Thyroid gland (tissue), 4 donors: ENCODE measurements at regions not wholly inside any gene's neighbourhood (a gene's known extent, or its start where the extent isn't known, plus 50 kb on each side); places are given as distances from the start of the nearest gene placed in this dataset.

Source experiments
- DNase-seq, 2 donors: peaks; one replicate each; pipeline ENCODE4 v3.0.0-alpha.2; 2019
- H3K27ac ChIP-seq, 3 donors: fragments of 200-600 bp; sonication (generic); 1 replicate in 2 of 3; 2 replicates in 1 of 3; pipeline ENCODE4 v1.5.1; 2016 to 2019; ENCODE audit warnings: mild to moderate bottlenecking in 1 of 3, moderate library complexity in 1 of 3
- H3K27me3 ChIP-seq: fragments of 200-600 bp; sonication (generic); one replicate; pipeline ENCODE4 v1.5.1; 2019
- H3K36me3 ChIP-seq, 2 donors: fragments of 200-600 bp; sonication (generic); one replicate each; pipeline ENCODE4 v1.5.1; 2016 to 2019
- H3K4me1 ChIP-seq, 2 donors: fragments of 200-600 bp; sonication (generic); one replicate each; pipeline ENCODE4 v1.5.1; 2017 to 2019
- H3K4me3 ChIP-seq, 3 donors: fragments of 200-600 bp; sonication (generic); replicated peaks in 1 of 3; 1 replicate in 2 of 3; 2 replicates in 1 of 3; pipeline ENCODE4 v1.5.1; 2016; ENCODE audit warnings: mild to moderate bottlenecking in 1 of 3
- H3K9me3 ChIP-seq: fragments of 200-600 bp; sonication (generic); one replicate; pipeline ENCODE4 v1.5.1; 2017
- CTCF ChIP-seq, 6 experiments: fragments of 200-600 bp in 3 of 6; fragments of 450-650 bp in 3 of 6; sonication (generic) in 3 of 6; IDR thresholded peaks; one replicate each; pipeline ENCODE4 v1.5.1; 2016 to 2019; ENCODE audit warnings: antibody characterized with exemption in 6 of 6, mild to moderate bottlenecking in 2 of 6, inconsistent platforms in 1 of 6, moderate library complexity in 1 of 6
- POLR2A ChIP-seq, 2 donors: fragments of 450-650 bp; IDR thresholded peaks; one replicate each; pipeline ENCODE4 v1.6.1; 2017; ENCODE audit warnings: antibody characterized with exemption in 2 of 2, mild to moderate bottlenecking in 2 of 2, moderate library complexity in 1 of 2
- WGBS, 2 donors: methylation state at CpG; one replicate each; pipeline ENCODE4 v1.1.5; 2017; 5-methylcytosine and 5-hydroxymethylcytosine counted together
- intact Hi-C: fragments of 100-400 bp; cut with DNase I; formaldehyde crosslinking; loops from one replicate; pipeline ENCODE4 v1.15.1; 2023

- 69 to 71% methylated on average over 11 of the region's 11 CpGs for WGBS, 2 donors
- Histone ChIP-seq H3K27me3 (no peaks in the 10 kb centered on the region), H3K36me3 (no peaks in the 10 kb centered on the region), H3K4me1 (peaks cover 0 to 5% of the 10 kb centered on the region in 2 donors), H3K4me3 (no peak overlapping the region), H3K27ac (no peak overlapping the region), H3K9me3 (no peaks in the 10 kb centered on the region)
- intact Hi-C loops = no loop called here
- DNase-seq = no peak
- TF ChIP-seq POLR2A (IDR thresholded peaks at IDR 0.05) (no peak), CTCF (IDR thresholded peaks at IDR 0.05) (no peak)
These were observed 246.1 kb upstream of the ST6GAL2 start for GRCh38 chr2:107132070-107132469.

- Histone ChIP-seq H3K27ac (no peak overlapping the region), H3K36me3 (no peaks in the 10 kb centered on the region), H3K4me1 (peaks cover 0 to 5% of the 10 kb centered on the region in 2 donors), H3K27me3 (no peaks in the 10 kb centered on the region), H3K4me3 (no peak overlapping the region), H3K9me3 (no peaks in the 10 kb centered on the region)
- TF ChIP-seq CTCF (IDR thresholded peaks at IDR 0.05) (no peak), POLR2A (IDR thresholded peaks at IDR 0.05) (no peak)
- intact Hi-C loops = no loop called here
- DNase-seq = no peak
- WGBS, 2 donors = 78 to 80% methylated on average over 4 of the region's 4 CpGs
These were observed 246.8 kb upstream of the ST6GAL2 start for GRCh38 chr2:107132746-107133145.

GRCh38 chr2:107133412-107133811 is 247.4 kb upstream of the ST6GAL2 start:
- H3K27me3 ChIP-seq = no peaks in the 10 kb centered on the region
- no peak for DNase-seq
- WGBS, 2 donors = 91 to 96% methylated on average over 1 of the region's 1 CpG
- no peaks in the 10 kb centered on the region for H3K9me3 ChIP-seq
- no peaks in the 10 kb centered on the region for H3K36me3 ChIP-seq
- no peaks in the 10 kb centered on the region for H3K4me1 ChIP-seq
- H3K27ac ChIP-seq = no peak overlapping the region
- H3K4me3 ChIP-seq = no peak overlapping the region
- intact Hi-C loops = no loop called here
- TF ChIP-seq POLR2A (IDR thresholded peaks at IDR 0.05) = no peak
- TF ChIP-seq CTCF (IDR thresholded peaks at IDR 0.05) = no peak

GRCh38 chr2:107136733-107137132 is 250.8 kb upstream of the ST6GAL2 start:
- DNase-seq = no peak
- Histone ChIP-seq H3K4me1 (no peaks in the 10 kb centered on the region), H3K36me3 (no peaks in the 10 kb centered on the region), H3K4me3 (no peak overlapping the region), H3K27ac (no peak overlapping the region), H3K27me3 (no peaks in the 10 kb centered on the region), H3K9me3 (no peaks in the 10 kb centered on the region)
- intact Hi-C loops = no loop called here
- TF ChIP-seq POLR2A (IDR thresholded peaks at IDR 0.05) (no peak), CTCF (IDR thresholded peaks at IDR 0.05) (no peak)

- TF ChIP-seq POLR2A (IDR thresholded peaks at IDR 0.05) (no peak), CTCF (IDR thresholded peaks at IDR 0.05) (no peak)
- H3K27ac ChIP-seq = no peak overlapping the region
- no peaks in the 10 kb centered on the region for H3K4me1 ChIP-seq
- H3K9me3 ChIP-seq = no peaks in the 10 kb centered on the region
- no peak for DNase-seq
- no peaks in the 10 kb centered on the region for H3K27me3 ChIP-seq
- H3K36me3 ChIP-seq = no peaks in the 10 kb centered on the region
- intact Hi-C loops = no loop called here
- H3K4me3 ChIP-seq = no peak overlapping the region
- 91 to 98% methylated on average over 2 of the region's 2 CpGs for WGBS, 2 donors
These were observed 251.7 kb upstream of the ST6GAL2 start for GRCh38 chr2:107137706-107138105.
